H1 (cell line): ENCODE measurements at regions not wholly inside any gene's neighbourhood (a gene's known extent, or its start where the extent isn't known, plus 50 kb on each side); places are given as distances from the start of the nearest gene placed in this dataset.
A peak's percentile ranks its signal among the peaks of the same experiment; 100 is the strongest.

ENCODE experiments used
- CTCF ChIA-PET: fragments of 300-600 bp; sonication (Branson Sonifier 250); formaldehyde crosslinking; loops from one replicate; lab custom pipeline; 2021; ENCODE audit not compliant: partially characterized antibody; lab: Charles Lee
- POLR2A ChIA-PET: fragments of 300-600 bp; sonication (Branson Sonifier 250); formaldehyde crosslinking; loops from one replicate; lab custom pipeline; 2021; ENCODE audit warnings: inconsistent platforms; ENCODE audit not compliant: partially characterized antibody; lab: Charles Lee
- DNase-seq, 2 experiments: peaks; one replicate each; pipeline versions ENCODE4 v3.0.0 to v3.0.0-alpha.2; 2010 to 2022; ENCODE audit warnings: low spot score in 2 of 2, low read depth in 1 of 2, mixed read lengths in 1 of 2
- FAIRE-seq: peaks from 2 replicates; lab custom pipeline; 2011; peaks lifted over from hg19 to GRCh38; lab: Jason Lieb, UNC
- H2AFZ ChIP-seq: 2 replicates; pipeline ENCODE4 v1.8.1; 2012; ENCODE audit warnings: low read length, inconsistent platforms
- H2AK5ac ChIP-seq: 2 replicates; pipeline ENCODE4 v1.6.1; 2013; ENCODE audit warnings: low read depth, low read length
- H2BK120ac ChIP-seq: replicated peaks from 2 replicates; pipeline ENCODE3; 2013; ENCODE audit warnings: low read depth, low read length, inconsistent platforms
- H2BK12ac ChIP-seq: 2 replicates; pipeline ENCODE4 v1.6.1; 2013; ENCODE audit warnings: low read depth, low read length
- H2BK15ac ChIP-seq: 2 replicates; pipeline ENCODE4 v1.6.1; 2013; ENCODE audit warnings: low read length
- H2BK20ac ChIP-seq: 2 replicates; pipeline ENCODE4 v1.6.1; 2013; ENCODE audit warnings: low read length
- H2BK5ac ChIP-seq: 2 replicates; pipeline ENCODE4 v1.6.1; 2013; ENCODE audit warnings: low read depth, low read length
- H3K14ac ChIP-seq: 2 replicates; pipeline ENCODE4 v1.6.1; 2013; ENCODE audit warnings: inconsistent platforms; ENCODE audit not compliant: insufficient read length
- H3K18ac ChIP-seq: 2 replicates; pipeline ENCODE4 v1.6.1; 2013; ENCODE audit warnings: low read length; ENCODE audit errors: extremely low read depth
- H3K23ac ChIP-seq: 2 replicates; pipeline ENCODE4 v1.6.1; 2013; ENCODE audit warnings: inconsistent platforms; ENCODE audit not compliant: insufficient read length
- H3K23me2 ChIP-seq: 2 replicates; pipeline ENCODE4 v1.6.1; 2013; ENCODE audit warnings: low read depth, low read length
- H3K27ac ChIP-seq: 2 replicates; pipeline ENCODE4 v1.6.1; 2011; ENCODE audit warnings: low read depth, low read length, inconsistent platforms
- H3K27me3 ChIP-seq, 4 experiments: replicated peaks in 1 of 4; 1 replicate in 1 of 4; 2 replicates in 3 of 4; pipeline versions ENCODE4 v1.6.1 to v1.8.1; 2011 to 2013; ENCODE audit warnings: low read length in 3 of 4, mild to moderate bottlenecking in 3 of 4, inconsistent platforms in 2 of 4, mixed read lengths in 2 of 4, moderate library complexity in 1 of 4; ENCODE audit not compliant: control insufficient read depth in 3 of 4, insufficient read depth in 3 of 4; ENCODE audit errors: extremely low read depth in 1 of 4
- H3K36me3 ChIP-seq, 4 experiments: 2 replicates each; pipeline versions ENCODE4 v1.6.1 to v1.8.1; 2011 to 2013; ENCODE audit warnings: mild to moderate bottlenecking in 4 of 4, low read length in 3 of 4, moderate library complexity in 2 of 4, control low read depth in 1 of 4, inconsistent platforms in 1 of 4; ENCODE audit not compliant: insufficient read depth in 4 of 4, control insufficient read depth in 2 of 4
- H3K4ac ChIP-seq: replicated peaks from 2 replicates; pipeline ENCODE3; 2013; ENCODE audit warnings: low read length, low read depth, mixed read lengths, inconsistent platforms; ENCODE audit not compliant: insufficient read length
- H3K4me1 ChIP-seq, 4 experiments: replicated peaks in 1 of 4; 1 replicate in 1 of 4; 2 replicates in 3 of 4; pipeline versions ENCODE4 v1.6.1 to v1.8.1; 2011 to 2013; ENCODE audit warnings: low read length in 3 of 4, inconsistent platforms in 2 of 4, mixed read lengths in 1 of 4; ENCODE audit not compliant: insufficient read depth in 4 of 4, control insufficient read depth in 3 of 4
- H3K4me2 ChIP-seq, 2 experiments: 2 replicates each; pipeline versions ENCODE4 v1.6.1 to v1.8.1; 2011 to 2013; ENCODE audit warnings: low read depth in 2 of 2, low read length in 2 of 2, control low read depth in 1 of 2, inconsistent platforms in 1 of 2, mild to moderate bottlenecking in 1 of 2; ENCODE audit not compliant: insufficient read depth in 1 of 2
- H3K4me3 ChIP-seq, 4 experiments: fragments of 200-600, 300-600 bp in 1 of 4; sonication (generic), shearing (Covaris generic), sonication (Bioruptor Twin) in 1 of 4; 2 replicates each; pipeline versions ENCODE4 v1.5.1 to v1.8.1; 2011 to 2016; ENCODE audit warnings: low read length in 4 of 4, low read depth in 3 of 4, control low read depth in 2 of 4, inconsistent platforms in 2 of 4, mild to moderate bottlenecking in 2 of 4, mixed read lengths in 1 of 4, moderate library complexity in 1 of 4; ENCODE audit not compliant: insufficient read depth in 2 of 4; ENCODE audit errors: extremely low read depth in 1 of 4
- H3K56ac ChIP-seq: replicated peaks from 2 replicates; pipeline ENCODE3; 2013; ENCODE audit warnings: low read depth, mild to moderate bottlenecking, mixed read lengths, low read length, inconsistent platforms; ENCODE audit not compliant: insufficient read length
- H3K79me1 ChIP-seq: 2 replicates; pipeline ENCODE4 v1.6.1; 2013; ENCODE audit warnings: low read depth, low read length, control low read depth
- H3K79me2 ChIP-seq, 2 experiments: 2 replicates each; pipeline versions ENCODE4 v1.6.1 to v1.8.1; 2012 to 2013; ENCODE audit warnings: low read length in 2 of 2, mild to moderate bottlenecking in 2 of 2, inconsistent platforms in 1 of 2; ENCODE audit not compliant: insufficient read depth in 2 of 2, control insufficient read depth in 1 of 2
- H3K9ac ChIP-seq, 4 experiments: replicated peaks in 1 of 4; 1 replicate in 1 of 4; 2 replicates in 3 of 4; pipeline versions ENCODE4 v1.6.1 to v1.8.1; 2011 to 2013; ENCODE audit warnings: low read depth in 3 of 4, low read length in 3 of 4, control low read depth in 2 of 4, mild to moderate bottlenecking in 2 of 4, moderate library complexity in 2 of 4, inconsistent platforms in 1 of 4; ENCODE audit errors: extremely low read depth in 1 of 4
- H3K9me3 ChIP-seq, 2 experiments: 2 replicates each; pipeline versions ENCODE4 v1.6.1 to v1.8.1; 2012 to 2013; ENCODE audit warnings: mild to moderate bottlenecking in 2 of 2, moderate library complexity in 2 of 2, control low read depth in 1 of 2, inconsistent platforms in 1 of 2, low read depth in 1 of 2, low read length in 1 of 2, mixed read lengths in 1 of 2; ENCODE audit not compliant: insufficient read depth in 2 of 2
- H4K20me1 ChIP-seq, 2 experiments: replicated peaks in 1 of 2; 2 replicates each; pipeline versions ENCODE3 to v1.8.1; 2011 to 2013; ENCODE audit warnings: inconsistent platforms in 2 of 2, low read length in 2 of 2, mild to moderate bottlenecking in 1 of 2; ENCODE audit not compliant: insufficient read depth in 2 of 2, control insufficient read depth in 1 of 2
- H4K5ac ChIP-seq: 2 replicates; pipeline ENCODE4 v1.6.1; 2013; ENCODE audit warnings: low read length, low read depth, mixed read lengths, inconsistent platforms; ENCODE audit not compliant: insufficient read length
- H4K8ac ChIP-seq: 2 replicates; pipeline ENCODE4 v1.8.0; 2013; ENCODE audit warnings: mild to moderate bottlenecking, moderate library complexity, low read length, inconsistent platforms; ENCODE audit not compliant: insufficient read depth; ENCODE audit errors: extremely low read depth
- H4K91ac ChIP-seq: replicated peaks from 2 replicates; pipeline ENCODE3; 2013; ENCODE audit warnings: low read length, mixed read lengths, inconsistent platforms; ENCODE audit not compliant: insufficient read length
- ASH2L ChIP-seq: fragments of 200-600, 300-600 bp; sonication (generic); IDR thresholded peaks from one replicate; pipeline ENCODE4 v1.7.1; 2017; ENCODE audit warnings: low read length
- BACH1 ChIP-seq: IDR thresholded peaks from 2 replicates; pipeline ENCODE4 v1.6.1; 2012; ENCODE audit warnings: low read length, improper control_type of control experiment
- BRCA1 ChIP-seq: IDR thresholded peaks from 2 replicates; pipeline ENCODE4 v1.6.1; 2012; ENCODE audit warnings: low read depth, low read length, improper control_type of control experiment
- CBX5 ChIP-seq: fragments of 300-800, 300-1000 bp; sonication (generic); IDR thresholded peaks from 2 replicates; pipeline ENCODE4 v1.7.1; 2016; ENCODE audit warnings: antibody characterized with exemption, low read length, low read depth
- CTBP2 ChIP-seq: IDR thresholded peaks from 2 replicates; pipeline ENCODE4 v1.7.0; 2011; ENCODE audit warnings: borderline replicate concordance, mild to moderate bottlenecking, moderate library complexity, mixed read lengths, low read length; ENCODE audit not compliant: insufficient read depth, insufficient read length
- CTCF ChIP-seq, 3 experiments: IDR thresholded peaks; 1 replicate in 2 of 3; 2 replicates in 1 of 3; pipeline versions ENCODE4 v1.5.1 to v1.6.1; 2011; ENCODE audit warnings: low read length in 3 of 3, mild to moderate bottlenecking in 3 of 3, inconsistent platforms in 2 of 3, low read depth in 1 of 3, moderate library complexity in 1 of 3; ENCODE audit not compliant: insufficient read depth in 1 of 3; ENCODE audit errors: control extremely low read depth in 1 of 3
- FOSL1 ChIP-seq: IDR thresholded peaks from 2 replicates; pipeline ENCODE4 v1.6.1; 2011; ENCODE audit warnings: mild to moderate bottlenecking, low read depth, low read length, moderate library complexity; ENCODE audit not compliant: insufficient read depth
- JUND ChIP-seq: IDR thresholded peaks from 2 replicates; pipeline ENCODE4 v1.6.1; 2011; ENCODE audit warnings: mild to moderate bottlenecking, improper control_type of control experiment, low read length
- KDM1A ChIP-seq: fragments of 200-600, 300-600 bp; sonication (generic); IDR thresholded peaks from 2 replicates; pipeline ENCODE4 v1.7.1; 2016; ENCODE audit warnings: mild to moderate bottlenecking, low read length, borderline replicate concordance
- RAD21 ChIP-seq, 2 experiments: IDR thresholded peaks in 1 of 2; conservative IDR thresholded peaks in 1 of 2; 2 replicates each; pipeline ENCODE4 v1.6.1; 2011; ENCODE audit warnings: low read depth in 2 of 2, low read length in 2 of 2, improper control_type of control experiment in 1 of 2, inconsistent platforms in 1 of 2, mild to moderate bottlenecking in 1 of 2, moderate library complexity in 1 of 2
- SUZ12 ChIP-seq: fragments of 200-600 bp; sonication (generic); IDR thresholded peaks from 2 replicates; pipeline ENCODE4 v1.6.1; 2012; ENCODE audit warnings: mild to moderate bottlenecking, inconsistent platforms, low read length, moderate library complexity, mixed read lengths
- TEAD4 ChIP-seq: IDR thresholded peaks from 2 replicates; pipeline ENCODE4 v1.6.1; 2012; ENCODE audit warnings: low read depth, low read length, inconsistent platforms, mixed read lengths
- WGBS, 2 experiments: shearing (Covaris generic) in 1 of 2; methylation state at CpG; one replicate each; pipeline versions ENCODE4 v1.1.6 to v1.1.7; 2013 to 2015; ENCODE audit warnings: low lambda C conversion rate in 2 of 2, mixed read lengths in 2 of 2, inconsistent platforms in 1 of 2, low coverage in 1 of 2, missing lambda C conversion rate in 1 of 2; ENCODE audit not compliant: insufficient replicate concordance in 2 of 2, insufficient coverage in 1 of 2, insufficient read length in 1 of 2; ENCODE audit errors: extremely low coverage in 1 of 2, missing lambda C conversion rate in 1 of 2; 5-methylcytosine and 5-hydroxymethylcytosine counted together

GRCh38 chr13:58056426-58056825 is 424.9 kb downstream of the PCDH17 start:
- Histone ChIP-seq H3K4me2 (no peak overlapping the region), H3K79me1 (no peaks in the 10 kb centered on the region), H3K4me3 (no peak overlapping the region), H2BK15ac (no peak overlapping the region), H3K23ac (no peak overlapping the region), H4K20me1 (no peaks in the 10 kb centered on the region), H3K9me3 (no peaks in the 10 kb centered on the region), H3K23me2 (no peaks in the 10 kb centered on the region), H3K27me3 (no peaks in the 10 kb centered on the region), H2AFZ (peak overlapping the region; percentile 61; the same call in 1 of the 2 replicates), H2BK20ac (no peak overlapping the region), H3K79me2 (no peaks in the 10 kb centered on the region), H3K4ac (no peak overlapping the region), H3K27ac (no peak overlapping the region), H4K5ac (no peak overlapping the region), H3K36me3 (no peaks in the 10 kb centered on the region), H3K14ac (no peak overlapping the region), H3K9ac (no peak overlapping the region), H3K56ac (no peak overlapping the region), H3K4me1 (peaks cover 0 to 9% (median 3%) of the 10 kb centered on the region in 4 experiments; a peak in 5 of 7 replicates), H2BK120ac (no peak overlapping the region), H3K18ac (no peak overlapping the region), H2BK5ac (no peak overlapping the region), H4K91ac (no peak overlapping the region), H2AK5ac (no peak overlapping the region), H4K8ac (no peak overlapping the region), H2BK12ac (no peak overlapping the region)
- no peak for FAIRE-seq
- WGBS, 2 experiments, result 91% methylated on average over 4 of the region's 4 CpGs; no CpG with 5 or more reads in 1 of the 2 experiments
- CTCF ChIA-PET, result no interaction called here
- POLR2A ChIA-PET, result no interaction called here
- DNase-seq, result no peak
- TF ChIP-seq BACH1 (no peak), ASH2L (no peak), SUZ12 (no peak), RAD21 (IDR thresholded peaks at IDR 0.05 in 1 of 2, conservative IDR thresholded peaks at IDR 0.05 in 1 of 2; ENCODE audit: low read depth in 2 of 2, low read length in 2 of 2) (no peak), CTBP2 (no peak), TEAD4 (no peak), BRCA1 (no peak), CBX5 (no peak), JUND (no peak), FOSL1 (no peak), KDM1A (no peak), CTCF (IDR thresholded peaks at IDR 0.05; ENCODE audit: control extremely low read depth in 1 of 3, insufficient read depth in 1 of 3, low read depth in 1 of 3, low read length in 3 of 3) (no peak)
